ENCODE measurements at regions not wholly inside any gene's neighbourhood (a gene's known extent, or its start where the extent isn't known, plus 50 kb on each side); places are given as distances from the start of the nearest gene placed in this dataset.
A peak's percentile ranks its signal among the peaks of the same experiment; 100 is the strongest.

DNA sequence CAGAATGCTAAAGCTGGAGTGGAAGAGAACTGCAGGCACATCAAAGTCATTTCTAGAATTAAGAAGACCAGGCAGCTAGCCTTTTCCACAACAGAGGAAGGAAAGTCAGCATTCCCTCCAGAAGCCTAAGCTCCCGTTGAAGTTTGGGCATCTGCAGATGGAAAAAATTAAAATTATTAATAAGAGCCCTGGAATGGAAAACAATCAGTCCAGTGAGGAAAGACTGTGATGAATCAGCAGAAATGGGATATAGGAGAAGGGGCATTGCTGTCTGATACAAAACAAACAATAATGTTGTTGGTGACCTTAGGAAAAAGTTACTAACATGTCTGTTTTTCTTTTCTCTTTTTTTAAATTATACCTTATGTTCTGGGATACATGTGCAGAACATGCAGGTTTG lies 450.7 kb upstream of the SLC14A2 start:
- Histone ChIP-seq H4K20me1 (ENCODE audit: insufficient read depth, low read length) (no peaks in the 10 kb centered on the region; the same call in 1 of the 2 replicates), H2AK5ac (ENCODE audit: low read depth, low read length) (no peak overlapping the region), H3K18ac (ENCODE audit: low read depth, low read length) (no peak overlapping the region), H2AK9ac (replicated peaks; ENCODE audit: low read depth, low read length, poor library complexity) (no peak overlapping the region), H3K4me1 (ENCODE audit: control insufficient read depth, insufficient read depth, low read length) (peaks cover 23% of the 10 kb centered on the region), H3K9ac (ENCODE audit: low read depth, low read length) (no peak overlapping the region), H3K4ac (ENCODE audit: low read depth, low read length) (no peak overlapping the region), H3K4me2 (ENCODE audit: low read depth, low read length) (no peak overlapping the region), H3K14ac (replicated peaks; ENCODE audit: low read depth, low read length) (no peak overlapping the region), H3K9me3 (ENCODE audit: control insufficient read depth, insufficient read depth, low read length) (no peaks in the 10 kb centered on the region), H2BK15ac (ENCODE audit: low read depth, low read length) (no peak overlapping the region), H3K23ac (ENCODE audit: low read depth, low read length) (no peak overlapping the region), H3K4me3 (ENCODE audit: insufficient read depth, low read depth, low read length) (no peak overlapping the region), H3K27me3 (ENCODE audit: control insufficient read depth, insufficient read depth, low read length) (no peaks in the 10 kb centered on the region), H2BK20ac (ENCODE audit: low read depth, low read length) (no peak overlapping the region), H2AFZ (replicated peaks; ENCODE audit: low read length, poor library complexity) (no peak overlapping the region), H4K5ac (ENCODE audit: low read depth, low read length) (no peak overlapping the region), H2BK120ac (ENCODE audit: low read depth, low read length) (no peak overlapping the region), H2BK5ac (ENCODE audit: low read depth, low read length, poor library complexity, severe bottlenecking) (no peak overlapping the region), H3K9me1 (ENCODE audit: insufficient read depth, low read length) (peaks cover 9% of the 10 kb centered on the region), H4K8ac (ENCODE audit: low read depth in 2 of 2, low read length in 2 of 2) (no peak overlapping the region), H3K56ac (ENCODE audit: extremely low read depth, insufficient read depth, low read length) (no peak overlapping the region), H3K36me3 (ENCODE audit: control insufficient read depth, insufficient read depth, low read length) (no peaks in the 10 kb centered on the region), H4K91ac (ENCODE audit: insufficient read depth, low read depth, low read length) (no peak overlapping the region), H3K27ac (ENCODE audit: insufficient read depth, low read length) (no peak overlapping the region), H3K79me1 (ENCODE audit: low read depth in 1 of 2, low read length in 2 of 2) (no peaks in the 10 kb centered on the region)
- DNase-seq, result no peak
- no peak for ATAC-seq (ENCODE audit: low read depth)
- no CpG with 5 or more reads among the region's 1 CpG for WGBS, 2 experiments (ENCODE audit: extremely low coverage in 2 of 2, insufficient read length in 1 of 2)
- POLR2A ChIA-PET (ENCODE audit: unreplicated experiment), result no interaction called here
- 0 out of 2 replicates have a peak, but pooled peaks have one; percentile 44 for TF ChIP-seq MAFK (IDR thresholded peaks at IDR 0.05; ENCODE audit: low read depth, low read length)
- no peak for TF ChIP-seq CEBPB (IDR thresholded peaks at IDR 0.05; ENCODE audit: low read depth, low read length)
- TF ChIP-seq RAD21 (IDR thresholded peaks at IDR 0.05; ENCODE audit: low read length), result no peak
- no peak for TF ChIP-seq MXI1 (IDR thresholded peaks at IDR 0.05; ENCODE audit: borderline replicate concordance, low read depth, low read length)
- no peak for TF ChIP-seq POLR2A (IDR thresholded peaks at IDR 0.05; ENCODE audit: low read depth, low read length)
- dilution Hi-C loops (cut with HindIII; ENCODE audit: low sequenced_read_pairs, unreplicated experiment), result no loop called here
- in situ Hi-C loops (cut with MboI; ENCODE audit: low sequenced_read_pairs), result no loop called here
- intact Hi-C loops (cut with micrococcal nuclease), result no loop called here
- no TSS peak for BruUV-seq (replicated peaks)
- CTCF ChIA-PET, result no interaction called here

Data from IMR-90 (cell line).